Thymus (tissue), 11 donors: ENCODE measurements at regions not wholly inside any gene's neighbourhood (a gene's known extent, or its start where the extent isn't known, plus 50 kb on each side); places are given as distances from the start of the nearest gene placed in this dataset.

Source experiments
- DNase-seq, 9 donors: peaks; one replicate each; pipeline ENCODE4 v3.0.0-alpha.2; 2013; ENCODE audit warnings: low spot score in 9 of 9, low read depth in 6 of 9, missing footprints in 1 of 9
- H3K27ac ChIP-seq, 2 donors: one replicate each; pipeline ENCODE4 v1.5.1; 2013; ENCODE audit warnings: control low read depth in 1 of 2, low read depth in 1 of 2, low read length in 1 of 2, mild to moderate bottlenecking in 1 of 2, moderate library complexity in 1 of 2
- H3K27me3 ChIP-seq, 2 donors: one replicate each; pipeline ENCODE4 v1.5.1; 2013; ENCODE audit warnings: low read length in 1 of 2; ENCODE audit not compliant: control insufficient read depth in 2 of 2, insufficient read depth in 1 of 2
- H3K36me3 ChIP-seq, 2 donors: one replicate each; pipeline ENCODE4 v1.5.1; 2013; ENCODE audit warnings: low read length in 1 of 2, mild to moderate bottlenecking in 1 of 2, moderate library complexity in 1 of 2; ENCODE audit not compliant: control insufficient read depth in 2 of 2, insufficient read depth in 2 of 2
- H3K4me1 ChIP-seq, 2 donors: one replicate each; pipeline ENCODE4 v1.5.1; 2013; ENCODE audit warnings: low read length in 2 of 2; ENCODE audit not compliant: control insufficient read depth in 2 of 2, insufficient read depth in 2 of 2
- H3K4me3 ChIP-seq, 2 donors: one replicate each; pipeline ENCODE4 v1.5.1; 2013; ENCODE audit warnings: low read length in 2 of 2, control low read depth in 1 of 2, mild to moderate bottlenecking in 1 of 2
- H3K9me3 ChIP-seq, 2 donors: one replicate each; pipeline ENCODE4 v1.5.1; 2013; ENCODE audit warnings: low read length in 1 of 2, mild to moderate bottlenecking in 1 of 2; ENCODE audit not compliant: control insufficient read depth in 2 of 2, insufficient read depth in 1 of 2
- WGBS: extraction: QIAGEN DNeasy Blood & Tissue Kit; methylation state at CpG from one replicate; pipeline ENCODE4 v1.1.7; 2013; 5-methylcytosine and 5-hydroxymethylcytosine counted together
- donor health status: healthy.

DNA sequence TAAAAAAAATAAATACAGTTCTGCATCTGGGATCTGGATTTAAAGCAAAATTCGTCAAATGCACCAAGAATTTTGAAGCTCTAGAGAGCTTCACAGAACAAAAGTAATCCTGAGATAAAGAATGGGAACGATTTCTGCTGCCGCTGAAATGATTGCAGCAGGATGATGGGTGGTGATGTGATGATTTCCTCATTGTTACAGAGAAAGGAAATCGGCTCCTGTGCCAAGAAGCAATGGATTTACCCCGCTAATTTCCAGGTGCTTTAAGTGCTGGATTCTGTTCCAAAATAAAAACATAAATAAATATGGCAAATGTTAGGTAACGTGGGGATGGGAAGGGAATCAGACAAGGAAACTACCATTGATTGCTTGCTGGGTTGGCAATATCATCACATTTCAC, 1067.9 kb upstream of the MAP3K7 start:
- Histone ChIP-seq H3K4me1 (no peaks in the 10 kb centered on the region), H3K36me3 (no peaks in the 10 kb centered on the region), H3K4me3 (no peak overlapping the region), H3K27ac (no peak overlapping the region), H3K9me3 (no peaks in the 10 kb centered on the region), H3K27me3 (no peaks in the 10 kb centered on the region)
- DNase-seq = no peak
- WGBS = 86% methylated on average over 6 of the region's 6 CpGs

DNA sequence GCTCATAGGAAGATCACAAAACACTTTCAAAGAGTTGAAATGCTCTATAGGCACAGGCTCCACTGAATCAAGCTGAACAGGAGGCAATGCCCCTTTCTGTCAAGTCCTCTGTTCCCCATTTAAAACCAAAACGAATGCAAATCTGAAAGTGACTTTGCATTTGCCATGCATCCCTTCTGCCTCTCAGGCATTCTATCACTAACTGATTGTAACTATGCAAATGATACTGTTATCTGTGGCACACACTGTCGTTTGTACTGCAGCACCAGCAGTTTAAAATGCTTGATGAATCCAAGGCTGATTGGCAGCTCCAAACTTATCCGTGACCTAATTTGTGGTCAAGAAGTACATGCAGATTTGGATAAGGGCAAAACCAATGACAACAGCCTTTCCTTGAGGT, 1067.5 kb upstream of the MAP3K7 start:
- H3K36me3 ChIP-seq = no peaks in the 10 kb centered on the region
- H3K27ac ChIP-seq = no peak overlapping the region
- no peak for DNase-seq
- H3K27me3 ChIP-seq = no peaks in the 10 kb centered on the region
- H3K4me1 ChIP-seq = no peaks in the 10 kb centered on the region
- 59% methylated on average over 3 of the region's 3 CpGs for WGBS
- H3K9me3 ChIP-seq = no peaks in the 10 kb centered on the region
- no peak overlapping the region for H3K4me3 ChIP-seq

GRCh38 chr6:91653895-91654294, 1067.0 kb upstream of the MAP3K7 start:
- no peaks in the 10 kb centered on the region for H3K9me3 ChIP-seq
- H3K27me3 ChIP-seq = no peaks in the 10 kb centered on the region
- H3K36me3 ChIP-seq = no peaks in the 10 kb centered on the region
- H3K27ac ChIP-seq = no peak overlapping the region
- no peak for DNase-seq
- 58% methylated on average over 5 of the region's 5 CpGs for WGBS
- H3K4me3 ChIP-seq = no peak overlapping the region
- no peaks in the 10 kb centered on the region for H3K4me1 ChIP-seq

DNA sequence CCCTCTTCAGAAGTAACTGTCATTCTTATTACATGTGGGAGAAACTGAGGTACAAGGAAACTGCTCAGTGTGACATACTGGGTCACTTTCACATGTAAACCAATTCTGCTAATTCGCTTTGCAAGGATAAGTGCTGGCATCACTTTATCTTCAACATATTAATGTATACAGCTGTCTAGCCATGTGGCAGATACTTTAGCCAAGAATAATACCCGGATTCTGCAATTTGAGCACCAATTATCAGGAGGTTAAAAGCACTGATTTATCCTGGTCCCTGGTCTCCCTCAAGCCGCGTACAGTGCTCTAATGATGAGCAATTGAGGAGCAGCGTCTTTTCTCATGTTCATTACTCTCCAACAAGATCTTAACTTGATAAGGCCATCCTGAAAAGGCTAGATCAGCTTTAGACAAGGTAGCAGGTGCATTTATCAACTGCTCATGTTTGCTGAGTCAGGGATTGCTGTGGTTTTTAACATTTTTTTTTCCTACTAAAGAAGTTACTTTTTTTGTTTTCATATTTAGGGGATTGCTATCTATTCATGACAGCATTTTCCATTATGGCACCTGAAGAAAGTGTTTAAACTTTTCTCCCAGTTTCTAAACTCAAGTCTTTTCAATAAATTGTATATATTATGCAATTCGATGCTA, 1066.3 kb upstream of the MAP3K7 start:
- no peaks in the 10 kb centered on the region for H3K36me3 ChIP-seq
- no peaks in the 10 kb centered on the region for H3K9me3 ChIP-seq
- no peaks in the 10 kb centered on the region for H3K27me3 ChIP-seq
- no peak overlapping the region for H3K4me3 ChIP-seq
- H3K27ac ChIP-seq = no peak overlapping the region
- H3K4me1 ChIP-seq = no peaks in the 10 kb centered on the region
- DNase-seq = no peak
- 88% methylated on average over 6 of the region's 6 CpGs for WGBS

- no peaks in the 10 kb centered on the region for H3K36me3 ChIP-seq
- H3K4me1 ChIP-seq = no peaks in the 10 kb centered on the region
- H3K27me3 ChIP-seq = no peaks in the 10 kb centered on the region
- peaks cover 0 to 3% of the 10 kb centered on the region in 2 donors for H3K9me3 ChIP-seq
- WGBS = 75% methylated on average over 1 of the region's 1 CpG
- no peak for DNase-seq
- no peak overlapping the region for H3K4me3 ChIP-seq
- H3K27ac ChIP-seq = no peak overlapping the region
These were observed 1059.8 kb upstream of the MAP3K7 start for GRCh38 chr6:91646649-91647048.

DNA sequence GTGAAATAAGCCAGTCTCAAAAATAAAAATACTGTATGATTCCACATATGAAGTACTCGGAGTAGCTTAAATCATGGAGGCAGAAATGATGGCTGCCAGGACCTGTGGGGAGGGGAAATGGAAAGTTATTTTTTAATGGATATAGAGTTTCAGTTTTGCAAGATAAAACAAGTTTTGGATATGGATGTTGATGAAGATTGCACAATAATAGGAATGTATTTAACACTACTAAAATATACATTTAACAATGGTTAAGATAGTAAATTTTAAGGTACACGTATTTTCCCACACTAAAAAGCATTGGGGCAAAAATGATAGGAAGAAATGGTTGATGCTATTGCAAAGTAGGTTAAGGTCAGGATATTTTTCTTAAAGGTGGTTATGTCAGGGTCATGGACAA, 1058.9 kb upstream of the MAP3K7 start:
- Histone ChIP-seq H3K27ac (no peak overlapping the region), H3K4me3 (no peak overlapping the region), H3K27me3 (no peaks in the 10 kb centered on the region), H3K9me3 (peaks cover 0 to 3% of the 10 kb centered on the region in 2 donors), H3K4me1 (no peaks in the 10 kb centered on the region), H3K36me3 (no peaks in the 10 kb centered on the region)
- no peak for DNase-seq
- 87% methylated on average over 2 of the region's 2 CpGs for WGBS

DNA sequence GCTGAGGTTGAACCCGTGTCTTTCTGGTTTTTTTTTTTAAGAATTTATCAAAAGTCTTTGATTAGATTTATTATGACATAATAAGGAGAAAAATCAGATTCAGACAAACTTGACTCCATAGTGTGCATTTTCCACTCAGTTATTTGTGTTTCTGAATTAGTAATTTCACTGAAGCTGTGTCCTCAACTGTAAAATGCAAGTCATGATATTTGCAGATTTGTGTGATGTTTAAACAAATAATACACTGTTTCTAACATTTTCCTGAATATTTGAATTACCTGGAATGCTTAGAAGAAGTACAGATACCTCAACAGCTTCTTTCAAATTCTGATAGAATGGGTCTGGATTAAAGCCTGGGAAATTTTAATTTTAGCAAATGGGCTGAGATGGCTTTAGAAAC, 1050.3 kb upstream of the MAP3K7 start:
- Histone ChIP-seq H3K27me3 (no peaks in the 10 kb centered on the region), H3K36me3 (no peaks in the 10 kb centered on the region), H3K9me3 (no peaks in the 10 kb centered on the region), H3K4me1 (no peaks in the 10 kb centered on the region), H3K4me3 (no peak overlapping the region), H3K27ac (no peak overlapping the region)
- no peak for DNase-seq
- 94% methylated on average over 1 of the region's 1 CpG for WGBS

GRCh38 chr6:91634791-91635190, 1047.9 kb upstream of the MAP3K7 start:
- Histone ChIP-seq H3K9me3 (no peaks in the 10 kb centered on the region), H3K4me3 (no peak overlapping the region), H3K27ac (no peak overlapping the region), H3K4me1 (no peaks in the 10 kb centered on the region), H3K36me3 (no peaks in the 10 kb centered on the region), H3K27me3 (no peaks in the 10 kb centered on the region)
- WGBS = 81% methylated on average over 1 of the region's 1 CpG
- DNase-seq = no peak

DNA sequence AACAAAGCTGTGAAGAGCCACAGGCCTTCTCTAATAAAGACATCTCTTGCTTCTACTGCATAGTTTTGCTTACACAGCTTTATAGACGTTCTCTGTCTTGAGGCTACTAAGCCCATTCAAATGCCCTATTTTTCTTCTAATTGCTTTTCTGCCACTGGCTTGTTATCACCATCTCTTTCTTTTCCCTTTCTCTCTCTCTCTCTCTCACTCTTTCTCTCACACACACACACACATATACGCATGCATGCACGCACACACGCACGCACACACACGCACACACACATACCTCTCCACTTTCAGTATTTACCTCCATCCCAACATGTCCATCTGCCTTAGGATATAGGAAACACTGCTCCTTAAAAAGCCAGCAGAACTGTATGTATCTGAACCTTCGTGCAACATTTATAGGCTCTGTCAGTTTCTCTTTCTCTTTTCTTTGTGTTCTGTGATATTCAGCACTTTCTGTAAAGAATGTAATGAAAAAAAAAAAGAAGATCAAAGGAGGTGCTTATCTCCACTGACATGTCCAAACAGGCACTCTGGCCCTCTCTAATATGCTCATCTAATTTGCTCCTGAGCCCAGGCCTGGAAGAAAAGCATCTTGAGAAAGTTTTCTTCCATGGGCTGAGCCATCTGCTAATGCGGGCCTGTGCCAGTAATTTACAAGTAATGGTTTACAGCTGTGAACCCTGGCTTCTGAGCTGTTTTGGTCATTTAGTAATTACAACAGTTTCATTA, 1046.7 kb upstream of the MAP3K7 start:
- Histone ChIP-seq H3K27me3 (no peaks in the 10 kb centered on the region), H3K27ac (no peak overlapping the region), H3K4me1 (no peaks in the 10 kb centered on the region), H3K9me3 (no peaks in the 10 kb centered on the region), H3K36me3 (no peaks in the 10 kb centered on the region), H3K4me3 (no peak overlapping the region)
- WGBS = 92% methylated on average over 8 of the region's 8 CpGs
- peak in 1 of 9 donors; percentile 2 for DNase-seq
